Thoracic aorta (tissue), 2 donors: ENCODE measurements at regions not wholly inside any gene's neighbourhood (a gene's known extent, or its start where the extent isn't known, plus 50 kb on each side); places are given as distances from the start of the nearest gene placed in this dataset.

Source experiments
- ATAC-seq: fragments of 150-250 bp; one replicate; pipeline ENCODE4 v1.8.0; 2017; ENCODE audit warnings: low read depth; ENCODE audit not compliant: insufficient number of reproducible peaks, low FRiP score
- DNase-seq: peaks from one replicate; pipeline ENCODE4 v3.0.0-alpha.2; 2020; ENCODE audit warnings: low spot score
- H3K27ac ChIP-seq, 2 donors: fragments of 200-600 bp; sonication (generic); 1 replicate in 1 of 2; 2 replicates in 1 of 2; pipeline ENCODE4 v1.5.1; 2016; ENCODE audit warnings: mild to moderate bottlenecking in 2 of 2, moderate library complexity in 2 of 2
- H3K27me3 ChIP-seq: fragments of 200-600 bp; sonication (generic); replicated peaks from 2 replicates; pipeline ENCODE4 v1.6.0; 2016; ENCODE audit warnings: mild to moderate bottlenecking; ENCODE audit not compliant: insufficient read depth
- H3K36me3 ChIP-seq: fragments of 200-600 bp; sonication (generic); one replicate; pipeline ENCODE4 v1.5.1; 2016
- H3K4me1 ChIP-seq, 2 donors: fragments of 200-600 bp; sonication (generic); 1 replicate in 1 of 2; 2 replicates in 1 of 2; pipeline versions ENCODE4 v1.5.1 to v1.6.0; 2016; ENCODE audit warnings: low read depth in 2 of 2, mild to moderate bottlenecking in 1 of 2; ENCODE audit not compliant: control insufficient read depth in 1 of 2
- H3K4me3 ChIP-seq: fragments of 200-600 bp; sonication (generic); 2 replicates; pipeline ENCODE4 v1.5.1; 2016; ENCODE audit warnings: mild to moderate bottlenecking
- H3K9me3 ChIP-seq: fragments of 200-600 bp; sonication (generic); 2 replicates; pipeline ENCODE4 v1.5.1; 2016
- TF ChIP-seq, protein P1 (sequence below): fragments of 200-600 bp; sonication (generic); IDR thresholded peaks from one replicate; pipeline ENCODE4 v1.5.1; 2019; ENCODE audit warnings: antibody characterized with exemption

GRCh38 chr17:77493238-77493820 is 352.6 kb downstream of the SEC14L1 start:
- ATAC-seq (no peak), DNase-seq (no peak)
- H3K9me3 ChIP-seq: no peaks in the 10 kb centered on the region
- TF ChIP-seq, protein P1, sequence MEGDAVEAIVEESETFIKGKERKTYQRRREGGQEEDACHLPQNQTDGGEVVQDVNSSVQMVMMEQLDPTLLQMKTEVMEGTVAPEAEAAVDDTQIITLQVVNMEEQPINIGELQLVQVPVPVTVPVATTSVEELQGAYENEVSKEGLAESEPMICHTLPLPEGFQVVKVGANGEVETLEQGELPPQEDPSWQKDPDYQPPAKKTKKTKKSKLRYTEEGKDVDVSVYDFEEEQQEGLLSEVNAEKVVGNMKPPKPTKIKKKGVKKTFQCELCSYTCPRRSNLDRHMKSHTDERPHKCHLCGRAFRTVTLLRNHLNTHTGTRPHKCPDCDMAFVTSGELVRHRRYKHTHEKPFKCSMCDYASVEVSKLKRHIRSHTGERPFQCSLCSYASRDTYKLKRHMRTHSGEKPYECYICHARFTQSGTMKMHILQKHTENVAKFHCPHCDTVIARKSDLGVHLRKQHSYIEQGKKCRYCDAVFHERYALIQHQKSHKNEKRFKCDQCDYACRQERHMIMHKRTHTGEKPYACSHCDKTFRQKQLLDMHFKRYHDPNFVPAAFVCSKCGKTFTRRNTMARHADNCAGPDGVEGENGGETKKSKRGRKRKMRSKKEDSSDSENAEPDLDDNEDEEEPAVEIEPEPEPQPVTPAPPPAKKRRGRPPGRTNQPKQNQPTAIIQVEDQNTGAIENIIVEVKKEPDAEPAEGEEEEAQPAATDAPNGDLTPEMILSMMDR: no peak
- H3K4me3 ChIP-seq: no peak overlapping the region
- H3K36me3 ChIP-seq: peaks cover 50% of the 10 kb centered on the region
- H3K4me1 ChIP-seq: peaks cover 4 to 21% of the 10 kb centered on the region in 2 donors
- H3K27ac ChIP-seq: no peak overlapping the region
- no peaks in the 10 kb centered on the region for H3K27me3 ChIP-seq

DNA sequence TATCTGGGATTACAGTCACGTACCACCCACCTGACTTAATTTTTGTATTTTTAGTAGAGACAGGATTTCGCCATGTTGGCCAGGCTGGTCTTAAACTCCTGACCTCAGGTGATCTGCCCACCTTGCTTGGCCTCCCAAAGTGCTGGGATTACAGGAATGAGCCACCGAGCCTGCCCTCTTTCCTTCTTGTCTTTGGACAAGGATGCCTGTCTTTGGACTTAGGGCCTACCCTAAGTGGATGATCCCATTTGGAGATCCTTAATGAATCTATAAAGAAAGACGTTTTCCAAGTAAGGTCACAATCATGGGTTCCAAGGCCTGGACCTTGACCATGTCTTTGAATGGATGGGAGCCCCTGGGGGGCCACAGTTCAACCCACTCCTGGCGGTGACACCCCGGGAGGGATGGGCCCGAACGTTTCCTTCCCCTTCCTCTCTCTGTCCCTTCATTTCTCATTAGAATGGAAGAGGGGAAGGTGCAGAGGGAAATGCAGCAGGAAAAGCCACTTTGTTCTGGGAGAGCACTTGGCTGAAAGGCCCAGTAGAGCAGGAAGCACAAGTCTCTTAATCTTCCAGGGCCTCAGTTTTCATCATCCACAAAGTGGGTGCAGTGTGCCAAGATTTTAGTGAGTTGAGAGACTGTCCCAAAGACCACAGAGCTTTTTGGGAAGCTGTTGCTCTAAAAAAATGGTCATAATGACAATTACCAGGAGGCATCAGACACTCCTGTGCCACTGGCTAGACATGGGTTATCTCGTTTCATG is 353.3 kb downstream of the SEC14L1 start:
- Histone ChIP-seq H3K4me3 (no peak overlapping the region), H3K4me1 (peaks cover 4 to 19% of the 10 kb centered on the region in 2 donors), H3K27me3 (no peaks in the 10 kb centered on the region), H3K9me3 (no peaks in the 10 kb centered on the region), H3K27ac (no peak overlapping the region), H3K36me3 (peaks cover 45% of the 10 kb centered on the region)
- no peak for DNase-seq
- no peak for ATAC-seq
- TF ChIP-seq, protein P1: no peak

GRCh38 chr17:77494664-77495435 is 354.1 kb downstream of the SEC14L1 start:
- H3K9me3 ChIP-seq: no peaks in the 10 kb centered on the region
- no peaks in the 10 kb centered on the region for H3K27me3 ChIP-seq
- H3K4me1 ChIP-seq: peaks cover 4 to 12% of the 10 kb centered on the region in 2 donors
- DNase-seq (peak; percentile 49), ATAC-seq (peak; percentile 39)
- TF ChIP-seq, protein P1: peak; percentile 98
- peaks cover 52% of the 10 kb centered on the region for H3K36me3 ChIP-seq
- no peak overlapping the region for H3K4me3 ChIP-seq
- no peak overlapping the region for H3K27ac ChIP-seq

DNA sequence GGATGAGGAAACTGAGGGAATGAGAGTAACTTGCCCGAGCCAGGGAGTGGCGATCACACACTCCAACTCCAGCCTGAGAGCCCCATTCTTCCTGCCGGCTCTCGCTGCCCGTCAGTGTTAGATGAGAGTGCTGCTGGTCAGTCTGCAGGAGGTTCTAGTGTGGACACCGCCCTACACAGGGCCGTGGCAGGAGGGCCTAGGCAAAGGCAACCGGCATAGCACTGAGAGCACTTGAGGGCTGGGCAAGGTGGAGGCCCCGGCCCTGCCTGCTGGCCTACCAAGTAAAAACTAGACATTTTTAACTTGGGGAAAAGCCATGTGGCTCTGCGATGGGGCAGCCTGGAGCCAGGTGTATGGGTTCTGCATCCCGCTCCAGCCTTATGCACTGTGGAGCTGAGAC is 354.8 kb downstream of the SEC14L1 start:
- peaks cover 0 to 5% of the 10 kb centered on the region in 2 donors for H3K4me1 ChIP-seq
- no peak overlapping the region for H3K4me3 ChIP-seq
- TF ChIP-seq, protein P1: no peak
- peaks cover 56% of the 10 kb centered on the region for H3K36me3 ChIP-seq
- DNase-seq (no peak), ATAC-seq (no peak)
- H3K9me3 ChIP-seq: no peaks in the 10 kb centered on the region
- no peaks in the 10 kb centered on the region for H3K27me3 ChIP-seq
- no peak overlapping the region for H3K27ac ChIP-seq

- H3K27me3 ChIP-seq: no peaks in the 10 kb centered on the region
- H3K4me1 ChIP-seq: no peaks in the 10 kb centered on the region
- no peak overlapping the region for H3K4me3 ChIP-seq
- TF ChIP-seq, protein P1: no peak
- H3K36me3 ChIP-seq: peaks cover 55% of the 10 kb centered on the region
- no peak overlapping the region for H3K27ac ChIP-seq
- ATAC-seq (no peak), DNase-seq (no peak)
- no peaks in the 10 kb centered on the region for H3K9me3 ChIP-seq
These were observed 355.6 kb downstream of the SEC14L1 start for GRCh38 chr17:77496401-77496801.
